Breast epithelium (tissue), 3 donors: ENCODE measurements at regions not wholly inside any gene's neighbourhood (a gene's known extent, or its start where the extent isn't known, plus 50 kb on each side); places are given as distances from the start of the nearest gene placed in this dataset.

Experiments used
- POLR2AphosphoS5 ChIP-seq, 3 donors: sonication (generic); formaldehyde crosslinking; IDR thresholded peaks; one replicate each; pipeline ENCODE4 v1.6.1; 2017; ENCODE audit warnings: antibody characterized with exemption in 3 of 3
- TF ChIP-seq, protein P1 (sequence below), 3 donors: fragments of 450-650 bp; IDR thresholded peaks; one replicate each; pipeline ENCODE4 v1.5.1; 2016 to 2017; ENCODE audit warnings: antibody characterized with exemption in 3 of 3, mild to moderate bottlenecking in 3 of 3, moderate library complexity in 3 of 3

DNA sequence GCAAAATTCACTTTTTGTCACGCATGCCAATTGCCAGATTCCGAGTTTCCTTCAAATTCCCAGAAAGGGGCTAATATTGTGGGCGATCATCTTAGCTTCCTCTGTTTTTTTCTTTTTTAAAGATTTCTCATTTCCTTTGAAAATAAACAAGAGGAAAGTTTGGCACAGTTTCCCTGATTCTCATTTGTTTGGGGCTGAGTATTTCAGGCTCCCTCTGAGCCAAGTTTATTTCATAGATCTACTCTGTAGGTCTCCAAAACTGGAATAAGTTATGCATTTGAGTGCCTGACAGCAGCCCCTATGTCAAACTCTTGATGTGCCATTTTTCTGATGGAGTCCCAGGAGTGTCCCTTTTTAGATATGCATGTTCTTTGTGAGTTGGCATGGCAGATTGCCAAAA, 1297.2 kb upstream of the WWC1 start:
- TF ChIP-seq POLR2AphosphoS5 (IDR thresholded peaks at IDR 0.05), result no peak
- TF ChIP-seq, protein P1, sequence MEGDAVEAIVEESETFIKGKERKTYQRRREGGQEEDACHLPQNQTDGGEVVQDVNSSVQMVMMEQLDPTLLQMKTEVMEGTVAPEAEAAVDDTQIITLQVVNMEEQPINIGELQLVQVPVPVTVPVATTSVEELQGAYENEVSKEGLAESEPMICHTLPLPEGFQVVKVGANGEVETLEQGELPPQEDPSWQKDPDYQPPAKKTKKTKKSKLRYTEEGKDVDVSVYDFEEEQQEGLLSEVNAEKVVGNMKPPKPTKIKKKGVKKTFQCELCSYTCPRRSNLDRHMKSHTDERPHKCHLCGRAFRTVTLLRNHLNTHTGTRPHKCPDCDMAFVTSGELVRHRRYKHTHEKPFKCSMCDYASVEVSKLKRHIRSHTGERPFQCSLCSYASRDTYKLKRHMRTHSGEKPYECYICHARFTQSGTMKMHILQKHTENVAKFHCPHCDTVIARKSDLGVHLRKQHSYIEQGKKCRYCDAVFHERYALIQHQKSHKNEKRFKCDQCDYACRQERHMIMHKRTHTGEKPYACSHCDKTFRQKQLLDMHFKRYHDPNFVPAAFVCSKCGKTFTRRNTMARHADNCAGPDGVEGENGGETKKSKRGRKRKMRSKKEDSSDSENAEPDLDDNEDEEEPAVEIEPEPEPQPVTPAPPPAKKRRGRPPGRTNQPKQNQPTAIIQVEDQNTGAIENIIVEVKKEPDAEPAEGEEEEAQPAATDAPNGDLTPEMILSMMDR (IDR thresholded peaks at IDR 0.05), result no peak
